K562 (cell line): ENCODE measurements at regions not wholly inside any gene's neighbourhood (a gene's known extent, or its start where the extent isn't known, plus 50 kb on each side); places are given as distances from the start of the nearest gene placed in this dataset.

Experiments used
- ADNP ChIP-seq: fragments of 200-800 bp; sonication (Bioruptor generic); IDR thresholded peaks from 2 replicates; pipeline ENCODE4 v1.6.1; 2016; ENCODE audit warnings: missing genetic modification characterization, missing compliant biosample characterization
- ATF1 ChIP-seq, 2 experiments: fragments of 450-650 bp in 1 of 2; IDR thresholded peaks; 2 replicates each; pipeline ENCODE4 v1.6.1; 2016; ENCODE audit warnings: missing compliant biosample characterization in 1 of 2, missing genetic modification characterization in 1 of 2
- CREM ChIP-seq: IDR thresholded peaks from 2 replicates; pipeline ENCODE4 v1.6.1; 2014; ENCODE audit warnings: antibody characterized with exemption, low read depth
- ELF2 ChIP-seq: fragments of 250-450 bp; sonication (Bioruptor Pico); IDR thresholded peaks from 2 replicates; pipeline ENCODE4 v1.5.0; 2021; ENCODE audit warnings: mild to moderate bottlenecking
- LCOR ChIP-seq: sonication (generic); formaldehyde crosslinking; IDR thresholded peaks from 2 replicates; pipeline ENCODE4 v1.8.0; 2022; ENCODE audit warnings: mild to moderate bottlenecking, missing genetic modification reagents
- MEF2A ChIP-seq: IDR thresholded peaks from 2 replicates; pipeline ENCODE4 v1.6.1; 2011; ENCODE audit warnings: low read depth, mild to moderate bottlenecking, low read length, moderate library complexity; ENCODE audit not compliant: control insufficient read depth
- MYC ChIP-seq, 2 experiments: fragments of 250-450 bp in 1 of 2; sonication (Bioruptor Pico) in 1 of 2; IDR thresholded peaks; 2 replicates each; pipeline versions ENCODE4 v1.5.1 to v1.6.1; 2012 to 2021; ENCODE audit warnings: low read depth in 2 of 2, borderline replicate concordance in 1 of 2, improper control_type of control experiment in 1 of 2, low read length in 1 of 2, mild to moderate bottlenecking in 1 of 2, moderate library complexity in 1 of 2
- PRPF4 ChIP-seq: fragments of 200-400 bp; formaldehyde crosslinking; IDR thresholded peaks from one replicate; pipeline ENCODE4 v1.6.1; 2017; ENCODE audit warnings: low read length, low read depth, mild to moderate bottlenecking; ENCODE audit not compliant: insufficient read depth, poor library complexity, severe bottlenecking
- PYGO2 ChIP-seq: fragments of 450-650 bp; IDR thresholded peaks from 2 replicates; pipeline ENCODE4 v1.6.1; 2016; ENCODE audit warnings: mild to moderate bottlenecking, missing genetic modification characterization, moderate library complexity, missing compliant biosample characterization
- SAFB2 ChIP-seq: fragments of 200-400 bp; formaldehyde crosslinking; IDR thresholded peaks from 2 replicates; pipeline ENCODE4 v1.6.1; 2018; ENCODE audit warnings: borderline replicate concordance, low read length, low read depth, moderate library complexity; ENCODE audit not compliant: severe bottlenecking
- TAL1 ChIP-seq: fragments of 450-650 bp; IDR thresholded peaks from 2 replicates; pipeline ENCODE4 v1.6.1; 2016; ENCODE audit warnings: mild to moderate bottlenecking
- TF ChIP-seq, protein P1 (sequence below): fragments of 250-450 bp; sonication (Bioruptor Pico); IDR thresholded peaks from 2 replicates; pipeline ENCODE4 v1.8.0; 2022; ENCODE audit warnings: inconsistent platforms, mild to moderate bottlenecking, moderate library complexity, borderline replicate concordance
- TF ChIP-seq, protein P2 (sequence below): fragments of 250-450 bp; sonication (Bioruptor Pico); IDR thresholded peaks from 2 replicates; pipeline ENCODE4 v1.8.0; 2021; ENCODE audit warnings: mild to moderate bottlenecking, moderate library complexity
- TF ChIP-seq, protein P3 (sequence below): IDR thresholded peaks from 2 replicates; pipeline ENCODE4 v1.6.1; 2016; ENCODE audit warnings: missing genetic modification characterization, missing compliant biosample characterization
- TF ChIP-seq, protein P4 (sequence below): fragments of 450-650 bp; IDR thresholded peaks from 2 replicates; pipeline ENCODE4 v1.6.1; 2018; ENCODE audit not compliant: partially characterized antibody
- TF ChIP-seq, protein P5 (sequence below): fragments of 250-450 bp; sonication (Bioruptor Pico); IDR thresholded peaks from 2 replicates; pipeline ENCODE4 v1.8.0; 2021; ENCODE audit warnings: moderate library complexity, mild to moderate bottlenecking, inconsistent platforms

DNA sequence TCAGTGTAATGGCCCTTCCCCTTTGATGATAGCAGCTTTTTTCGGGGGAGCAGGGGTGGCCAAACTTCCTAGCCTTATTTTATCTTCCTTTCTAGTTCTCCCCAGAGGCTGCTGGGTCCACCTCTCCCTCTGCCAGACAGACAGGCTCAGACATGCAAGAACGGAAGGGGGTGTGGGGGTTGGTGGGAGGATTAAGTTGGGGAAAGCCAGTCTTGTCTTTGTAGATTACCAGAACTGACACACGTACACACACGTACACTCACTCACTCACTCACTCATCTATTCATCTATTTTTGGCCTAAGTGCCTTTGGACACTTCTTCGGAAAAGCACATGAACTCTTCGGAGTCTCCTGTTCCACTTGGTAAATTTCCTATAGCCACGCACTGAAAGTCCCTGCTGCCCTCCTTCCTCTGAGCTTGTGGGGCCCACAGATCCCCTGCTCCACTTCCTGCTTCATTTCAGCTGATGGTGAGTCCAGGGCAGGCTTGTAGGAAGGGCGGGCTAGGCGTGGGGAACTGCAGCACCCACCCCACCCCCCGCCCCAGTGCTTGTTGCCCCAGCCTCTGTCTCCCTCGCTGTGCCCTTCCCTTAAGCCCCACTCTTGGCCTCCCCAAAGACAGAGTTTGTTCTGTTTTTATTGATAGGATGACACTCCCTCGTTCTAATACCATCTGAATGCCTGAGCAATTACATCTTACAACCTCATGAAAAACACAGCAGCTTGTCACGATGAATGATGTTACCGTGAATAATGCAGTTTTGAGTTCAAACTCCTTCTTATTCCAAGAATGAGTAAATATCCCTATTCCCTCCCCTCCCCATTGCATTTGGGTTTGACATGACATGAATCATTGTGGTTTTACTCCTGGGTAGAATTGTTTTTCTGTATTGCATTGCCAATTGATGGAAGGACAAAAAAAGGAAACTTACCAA, 60.7 kb upstream of the ATP5PO start (continued):
- TF ChIP-seq LCOR (peak; percentile 62; the same call in 1 of the 2 replicates), PRPF4 (no peak), TAL1 (0 out of 2 replicates have a peak, but pooled peaks have one; percentile 4), MYC (IDR thresholded peaks at IDR 0.05; ENCODE audit: low read depth, low read length) (no peak), MYC (CRISPR knock-in tag; IDR thresholded peaks at IDR 0.05; ENCODE audit: borderline replicate concordance, low read depth) (0 out of 2 replicates have a peak, but pooled peaks have one; percentile 9), ATF1 (CRISPR knock-in tag; IDR thresholded peaks at IDR 0.05) (no peak), ATF1 (tag; IDR thresholded peaks at IDR 0.05) (peak; percentile 52), CREM (no peak), MEF2A (peak; percentile 90; the same call in 1 of the 2 replicates), PYGO2 (tag) (0 out of 2 replicates have a peak, but pooled peaks have one; percentile 12), ELF2 (CRISPR knock-in tag) (no peak), SAFB2 (no peak), ADNP (tag) (no peak)
- TF ChIP-seq, protein P1, sequence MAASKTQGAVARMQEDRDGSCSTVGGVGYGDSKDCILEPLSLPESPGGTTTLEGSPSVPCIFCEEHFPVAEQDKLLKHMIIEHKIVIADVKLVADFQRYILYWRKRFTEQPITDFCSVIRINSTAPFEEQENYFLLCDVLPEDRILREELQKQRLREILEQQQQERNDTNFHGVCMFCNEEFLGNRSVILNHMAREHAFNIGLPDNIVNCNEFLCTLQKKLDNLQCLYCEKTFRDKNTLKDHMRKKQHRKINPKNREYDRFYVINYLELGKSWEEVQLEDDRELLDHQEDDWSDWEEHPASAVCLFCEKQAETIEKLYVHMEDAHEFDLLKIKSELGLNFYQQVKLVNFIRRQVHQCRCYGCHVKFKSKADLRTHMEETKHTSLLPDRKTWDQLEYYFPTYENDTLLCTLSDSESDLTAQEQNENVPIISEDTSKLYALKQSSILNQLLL (CRISPR knock-in tag): no peak
- TF ChIP-seq, protein P2, sequence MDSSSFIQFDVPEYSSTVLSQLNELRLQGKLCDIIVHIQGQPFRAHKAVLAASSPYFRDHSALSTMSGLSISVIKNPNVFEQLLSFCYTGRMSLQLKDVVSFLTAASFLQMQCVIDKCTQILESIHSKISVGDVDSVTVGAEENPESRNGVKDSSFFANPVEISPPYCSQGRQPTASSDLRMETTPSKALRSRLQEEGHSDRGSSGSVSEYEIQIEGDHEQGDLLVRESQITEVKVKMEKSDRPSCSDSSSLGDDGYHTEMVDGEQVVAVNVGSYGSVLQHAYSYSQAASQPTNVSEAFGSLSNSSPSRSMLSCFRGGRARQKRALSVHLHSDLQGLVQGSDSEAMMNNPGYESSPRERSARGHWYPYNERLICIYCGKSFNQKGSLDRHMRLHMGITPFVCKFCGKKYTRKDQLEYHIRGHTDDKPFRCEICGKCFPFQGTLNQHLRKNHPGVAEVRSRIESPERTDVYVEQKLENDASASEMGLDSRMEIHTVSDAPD: no peak
- TF ChIP-seq, protein P3, sequence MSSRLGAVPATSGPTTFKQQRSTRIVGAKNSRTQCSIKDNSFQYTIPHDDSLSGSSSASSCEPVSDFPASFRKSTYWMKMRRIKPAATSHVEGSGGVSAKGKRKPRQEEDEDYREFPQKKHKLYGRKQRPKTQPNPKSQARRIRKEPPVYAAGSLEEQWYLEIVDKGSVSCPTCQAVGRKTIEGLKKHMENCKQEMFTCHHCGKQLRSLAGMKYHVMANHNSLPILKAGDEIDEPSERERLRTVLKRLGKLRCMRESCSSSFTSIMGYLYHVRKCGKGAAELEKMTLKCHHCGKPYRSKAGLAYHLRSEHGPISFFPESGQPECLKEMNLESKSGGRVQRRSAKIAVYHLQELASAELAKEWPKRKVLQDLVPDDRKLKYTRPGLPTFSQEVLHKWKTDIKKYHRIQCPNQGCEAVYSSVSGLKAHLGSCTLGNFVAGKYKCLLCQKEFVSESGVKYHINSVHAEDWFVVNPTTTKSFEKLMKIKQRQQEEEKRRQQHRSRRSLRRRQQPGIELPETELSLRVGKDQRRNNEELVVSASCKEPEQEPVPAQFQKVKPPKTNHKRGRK (tag): no peak
- TF ChIP-seq, protein P4, sequence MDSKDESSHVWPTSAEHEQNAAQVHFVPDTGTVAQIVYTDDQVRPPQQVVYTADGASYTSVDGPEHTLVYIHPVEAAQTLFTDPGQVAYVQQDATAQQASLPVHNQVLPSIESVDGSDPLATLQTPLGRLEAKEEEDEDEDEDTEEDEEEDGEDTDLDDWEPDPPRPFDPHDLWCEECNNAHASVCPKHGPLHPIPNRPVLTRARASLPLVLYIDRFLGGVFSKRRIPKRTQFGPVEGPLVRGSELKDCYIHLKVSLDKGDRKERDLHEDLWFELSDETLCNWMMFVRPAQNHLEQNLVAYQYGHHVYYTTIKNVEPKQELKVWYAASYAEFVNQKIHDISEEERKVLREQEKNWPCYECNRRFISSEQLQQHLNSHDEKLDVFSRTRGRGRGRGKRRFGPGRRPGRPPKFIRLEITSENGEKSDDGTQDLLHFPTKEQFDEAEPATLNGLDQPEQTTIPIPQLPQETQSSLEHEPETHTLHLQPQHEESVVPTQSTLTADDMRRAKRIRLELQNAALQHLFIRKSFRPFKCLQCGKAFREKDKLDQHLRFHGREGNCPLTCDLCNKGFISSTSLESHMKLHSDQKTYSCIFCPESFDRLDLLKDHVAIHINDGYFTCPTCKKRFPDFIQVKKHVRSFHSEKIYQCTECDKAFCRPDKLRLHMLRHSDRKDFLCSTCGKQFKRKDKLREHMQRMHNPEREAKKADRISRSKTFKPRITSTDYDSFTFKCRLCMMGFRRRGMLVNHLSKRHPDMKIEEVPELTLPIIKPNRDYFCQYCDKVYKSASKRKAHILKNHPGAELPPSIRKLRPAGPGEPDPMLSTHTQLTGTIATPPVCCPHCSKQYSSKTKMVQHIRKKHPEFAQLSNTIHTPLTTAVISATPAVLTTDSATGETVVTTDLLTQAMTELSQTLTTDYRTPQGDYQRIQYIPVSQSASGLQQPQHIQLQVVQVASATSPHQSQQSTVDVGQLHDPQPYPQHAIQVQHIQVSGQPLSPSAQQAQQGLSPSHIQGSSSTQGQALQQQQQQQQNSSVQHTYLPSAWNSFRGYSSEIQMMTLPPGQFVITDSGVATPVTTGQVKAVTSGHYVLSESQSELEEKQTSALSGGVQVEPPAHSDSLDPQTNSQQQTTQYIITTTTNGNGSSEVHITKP: peak; percentile 51
- TF ChIP-seq, protein P5, sequence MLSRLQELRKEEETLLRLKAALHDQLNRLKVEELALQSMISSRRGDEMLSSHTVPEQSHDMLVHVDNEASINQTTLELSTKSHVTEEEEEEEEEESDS (CRISPR knock-in tag): no peak
